Ammon's horn (tissue), 1 donor: ENCODE measurements at regions not wholly inside any gene's neighbourhood (a gene's known extent, or its start where the extent isn't known, plus 50 kb on each side); places are given as distances from the start of the nearest gene placed in this dataset.

Experiments
- DNase-seq: peaks from one replicate; pipeline ENCODE4 v3.0.0-alpha.2; 2016; ENCODE audit warnings: low spot score

GRCh38 chr7:50209461-50210135 is 94.9 kb upstream of the IKZF1 start:
- no peak for DNase-seq

GRCh38 chr7:50208378-50208982 is 96.0 kb upstream of the IKZF1 start:
- DNase-seq = no peak

- no peak for DNase-seq
Observed at GRCh38 chr7:50207686-50208255, 96.7 kb upstream of the IKZF1 start.

GRCh38 chr7:50207251-50207564 is 97.3 kb upstream of the IKZF1 start:
- no peak for DNase-seq

GRCh38 chr7:50206453-50207250 is 97.9 kb upstream of the IKZF1 start:
- no peak for DNase-seq

- no peak for DNase-seq
Observed at GRCh38 chr7:50205011-50205410, 99.5 kb upstream of the IKZF1 start.

- no peak for DNase-seq
Observed at GRCh38 chr7:50204581-50204980, 99.9 kb upstream of the IKZF1 start.

GRCh38 chr7:50203521-50203920 is 101.0 kb upstream of the IKZF1 start:
- DNase-seq = no peak

GRCh38 chr7:50202052-50202555 is 102.4 kb upstream of the IKZF1 start:
- DNase-seq = no peak

GRCh38 chr7:50199824-50200223 is 104.7 kb upstream of the IKZF1 start:
- DNase-seq = no peak

GRCh38 chr7:50197549-50197948 is 104.5 kb upstream of the ZPBP start:
- no peak for DNase-seq

- DNase-seq = no peak
Observed at GRCh38 chr7:50196719-50197118, 103.7 kb upstream of the ZPBP start.

GRCh38 chr7:50190776-50191175 is 97.7 kb upstream of the ZPBP start:
- peak; percentile 55 for DNase-seq

- no peak for DNase-seq
Observed at GRCh38 chr7:50189371-50189770, 96.3 kb upstream of the ZPBP start.

- DNase-seq = no peak
Observed at GRCh38 chr7:50185951-50186682, 93.1 kb upstream of the ZPBP start.

GRCh38 chr7:50185208-50185607 is 92.2 kb upstream of the ZPBP start:
- DNase-seq = peak; percentile 67

- no peak for DNase-seq
Observed at GRCh38 chr7:50184271-50184990, 91.4 kb upstream of the ZPBP start.

GRCh38 chr7:50182759-50183158 is 89.7 kb upstream of the ZPBP start:
- peak; percentile 70 for DNase-seq

- no peak for DNase-seq
Observed at GRCh38 chr7:50181081-50181480, 88.0 kb upstream of the ZPBP start.

- DNase-seq = no peak
Observed at GRCh38 chr7:50178166-50178565, 85.1 kb upstream of the ZPBP start.

GRCh38 chr7:50174948-50175347 is 81.9 kb upstream of the ZPBP start:
- DNase-seq = no peak
